ENCODE measurements at regions not wholly inside any gene's neighbourhood (a gene's known extent, or its start where the extent isn't known, plus 50 kb on each side); places are given as distances from the start of the nearest gene placed in this dataset.

DNA sequence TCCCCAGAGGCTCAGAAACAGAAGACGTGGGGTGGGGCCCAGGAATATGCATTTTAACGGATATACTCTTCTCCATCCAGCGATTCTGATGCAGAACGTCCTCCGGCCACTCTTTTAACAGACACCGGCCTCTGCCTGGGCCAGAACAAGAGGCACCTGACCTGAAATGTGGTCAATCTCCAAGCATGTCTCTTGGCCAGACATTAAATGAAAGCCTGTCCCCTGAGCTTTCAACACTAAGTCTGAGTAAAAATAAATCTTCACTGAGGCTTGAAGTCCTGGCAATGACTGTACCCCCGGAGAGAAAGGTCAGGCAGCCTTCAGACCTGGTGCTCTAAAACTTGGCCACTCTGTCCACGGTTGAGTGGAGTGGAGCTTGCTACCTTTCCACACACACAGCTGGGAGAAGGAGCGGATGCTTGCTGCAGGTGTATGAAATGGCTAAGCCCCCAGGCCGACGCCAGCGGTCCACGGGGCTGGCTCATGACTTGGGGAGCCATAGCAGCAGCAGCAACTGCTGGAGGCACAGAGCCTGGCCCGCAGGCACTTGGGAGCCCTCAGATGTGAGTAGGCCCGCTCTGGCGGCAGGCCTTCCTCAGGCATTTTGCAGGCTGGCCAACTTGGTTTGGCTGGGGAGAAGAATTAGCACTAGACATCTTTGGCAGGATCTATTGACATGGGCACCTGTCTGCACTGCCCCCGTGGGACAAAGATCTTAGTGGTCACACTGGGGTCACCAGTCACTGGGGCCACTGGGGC is 79.7 kb downstream of the TMEM17 start:
- TF ChIP-seq, protein P1, sequence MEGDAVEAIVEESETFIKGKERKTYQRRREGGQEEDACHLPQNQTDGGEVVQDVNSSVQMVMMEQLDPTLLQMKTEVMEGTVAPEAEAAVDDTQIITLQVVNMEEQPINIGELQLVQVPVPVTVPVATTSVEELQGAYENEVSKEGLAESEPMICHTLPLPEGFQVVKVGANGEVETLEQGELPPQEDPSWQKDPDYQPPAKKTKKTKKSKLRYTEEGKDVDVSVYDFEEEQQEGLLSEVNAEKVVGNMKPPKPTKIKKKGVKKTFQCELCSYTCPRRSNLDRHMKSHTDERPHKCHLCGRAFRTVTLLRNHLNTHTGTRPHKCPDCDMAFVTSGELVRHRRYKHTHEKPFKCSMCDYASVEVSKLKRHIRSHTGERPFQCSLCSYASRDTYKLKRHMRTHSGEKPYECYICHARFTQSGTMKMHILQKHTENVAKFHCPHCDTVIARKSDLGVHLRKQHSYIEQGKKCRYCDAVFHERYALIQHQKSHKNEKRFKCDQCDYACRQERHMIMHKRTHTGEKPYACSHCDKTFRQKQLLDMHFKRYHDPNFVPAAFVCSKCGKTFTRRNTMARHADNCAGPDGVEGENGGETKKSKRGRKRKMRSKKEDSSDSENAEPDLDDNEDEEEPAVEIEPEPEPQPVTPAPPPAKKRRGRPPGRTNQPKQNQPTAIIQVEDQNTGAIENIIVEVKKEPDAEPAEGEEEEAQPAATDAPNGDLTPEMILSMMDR (IDR thresholded peaks at IDR 0.05; ENCODE audit: low read depth, low read length), result no peak
- no peak overlapping the region for H3K4me3 ChIP-seq (ENCODE audit: low read depth, low read length)

DNA sequence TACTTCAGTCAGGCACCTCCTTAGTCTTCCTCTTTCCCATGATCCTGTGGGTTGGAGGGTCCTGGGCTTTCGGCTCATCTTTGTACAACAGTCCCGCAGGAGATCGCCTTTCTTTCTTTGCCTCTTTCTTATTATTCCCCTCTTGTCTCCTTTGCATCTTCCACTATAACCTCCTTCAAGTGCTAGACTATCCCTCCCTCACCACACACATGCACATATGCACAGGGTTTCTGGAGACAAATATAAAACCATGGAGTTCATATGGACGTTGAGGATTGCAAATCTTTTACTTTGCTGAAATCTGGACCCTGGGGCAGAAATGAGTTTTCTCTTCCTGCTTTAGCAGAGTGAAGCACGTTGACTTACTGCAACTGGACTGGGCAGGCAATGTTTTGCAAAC is 80.3 kb downstream of the TMEM17 start:
- TF ChIP-seq, protein P1 (IDR thresholded peaks at IDR 0.05; ENCODE audit: low read depth, low read length), result no peak
- H3K4me3 ChIP-seq (ENCODE audit: low read depth, low read length), result no peak overlapping the region

DNA sequence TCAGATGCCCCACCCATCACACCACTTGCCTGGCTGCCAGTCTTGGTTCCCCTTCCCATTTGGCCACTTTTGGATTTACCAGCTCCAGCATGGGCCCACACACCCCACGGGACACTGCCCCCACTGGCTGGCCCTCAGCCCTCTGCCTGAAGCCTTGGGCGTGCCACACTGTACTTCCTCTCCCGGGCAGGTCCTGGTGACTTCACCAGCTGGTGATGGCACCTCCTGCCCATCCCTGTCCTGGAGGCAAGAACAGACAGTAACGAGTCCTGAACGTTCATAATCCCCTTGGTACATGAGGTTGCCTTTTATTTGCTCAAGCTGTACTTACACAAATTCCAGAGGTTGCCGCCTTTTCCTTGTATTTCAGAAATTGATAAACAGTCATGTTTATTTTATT is 81.1 kb downstream of the TMEM17 start:
- TF ChIP-seq, protein P1 (IDR thresholded peaks at IDR 0.05; ENCODE audit: low read depth, low read length), result no peak
- H3K4me3 ChIP-seq (ENCODE audit: low read depth, low read length), result no peak overlapping the region

DNA sequence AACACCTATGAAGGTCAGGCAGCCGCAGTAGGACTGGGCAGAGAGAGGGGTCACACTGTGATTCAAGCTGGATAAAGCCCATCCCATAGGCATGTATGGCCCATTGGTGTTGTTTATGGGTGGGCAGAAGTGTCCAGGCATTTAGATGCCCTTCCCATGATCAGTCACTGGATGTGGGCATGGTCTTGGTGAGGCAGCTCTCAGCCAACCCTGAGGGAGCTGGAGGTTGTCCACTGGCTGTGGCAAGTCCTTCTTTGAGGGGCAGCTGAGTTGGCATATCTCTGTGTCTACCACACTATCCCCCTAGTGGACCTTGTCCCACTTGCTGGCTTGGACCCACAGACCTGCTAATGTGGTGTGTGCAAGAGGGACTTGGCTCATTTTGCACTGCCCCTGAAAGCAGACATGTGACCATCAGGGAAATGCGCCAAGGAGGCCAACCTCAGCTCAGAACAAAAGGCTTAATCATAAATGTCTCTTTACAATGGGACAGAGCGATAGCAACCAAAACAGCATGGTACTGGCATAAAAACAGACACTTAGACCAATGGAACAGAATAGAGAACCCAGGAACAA is 82.0 kb downstream of the TMEM17 start:
- TF ChIP-seq, protein P1 (IDR thresholded peaks at IDR 0.05; ENCODE audit: low read depth, low read length), result no peak
- no peak overlapping the region for H3K4me3 ChIP-seq (ENCODE audit: low read depth, low read length)

DNA sequence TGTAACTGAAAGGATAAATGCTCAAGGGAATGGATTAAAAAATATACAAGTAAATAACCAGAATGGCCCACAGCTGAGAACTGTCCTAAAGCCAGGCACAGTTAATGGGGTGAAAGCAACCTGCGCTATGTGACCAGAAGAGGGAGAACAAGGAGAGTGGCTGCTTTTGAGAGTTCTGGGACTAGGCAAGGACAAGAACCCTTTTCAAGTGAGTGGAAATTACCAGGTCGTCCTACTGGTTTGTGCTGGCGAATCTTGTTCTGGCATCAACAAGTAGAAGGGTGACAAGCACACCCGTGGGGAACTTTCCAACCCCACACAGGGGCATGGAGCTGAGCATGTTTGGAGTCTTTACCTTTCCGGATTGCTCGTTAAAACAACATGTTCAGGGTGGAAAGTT is 82.8 kb downstream of the TMEM17 start:
- TF ChIP-seq, protein P1 (IDR thresholded peaks at IDR 0.05; ENCODE audit: low read depth, low read length), result no peak
- H3K4me3 ChIP-seq (ENCODE audit: low read depth, low read length), result no peak overlapping the region

DNA sequence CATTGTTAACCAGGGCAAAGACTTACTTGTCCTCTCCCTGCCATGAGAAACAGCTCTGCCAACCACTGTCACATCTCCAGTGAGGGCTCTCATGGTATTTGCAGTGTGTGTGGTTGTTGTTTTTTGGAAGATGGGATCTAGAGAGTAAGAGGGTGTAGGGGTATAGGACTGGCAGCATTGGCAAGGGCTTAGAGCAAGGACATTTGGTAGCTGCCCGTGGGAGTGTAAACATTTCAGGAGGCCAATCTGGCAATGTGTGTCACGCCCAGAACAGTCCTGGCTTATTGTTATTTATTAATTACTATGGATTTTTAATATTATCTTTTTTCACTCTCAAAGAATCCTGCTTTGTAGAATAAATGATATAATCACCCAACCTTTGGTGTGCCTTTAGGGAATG is 90.5 kb downstream of the TMEM17 start:
- no peak overlapping the region for H3K4me3 ChIP-seq (ENCODE audit: low read depth, low read length)
- TF ChIP-seq, protein P1 (IDR thresholded peaks at IDR 0.05; ENCODE audit: low read depth, low read length), result no peak

DNA sequence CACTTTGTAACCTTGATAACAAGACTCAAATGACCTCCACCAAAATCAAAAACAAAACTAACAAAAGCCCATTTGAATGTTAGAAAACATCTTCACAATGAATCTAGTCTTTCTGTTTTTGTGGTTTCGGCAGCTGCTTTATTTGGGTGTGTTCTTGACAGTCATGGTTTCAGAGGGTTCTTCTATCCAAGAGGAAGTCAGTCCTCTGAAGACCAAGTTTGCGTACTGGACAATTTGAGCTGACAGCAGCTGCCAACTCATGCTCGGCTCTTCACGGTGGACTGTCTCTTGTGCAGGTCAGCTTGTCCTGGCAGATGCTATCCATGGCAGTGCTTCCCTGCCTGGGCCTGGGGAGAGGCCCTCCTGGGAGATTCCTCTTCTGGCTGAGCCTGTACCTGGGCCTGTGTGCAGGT is 91.0 kb downstream of the TMEM17 start:
- no peak overlapping the region for H3K4me3 ChIP-seq (ENCODE audit: low read depth, low read length)
- TF ChIP-seq, protein P1 (IDR thresholded peaks at IDR 0.05; ENCODE audit: low read depth, low read length), result no peak
